Activated B cell treated with CpG ODN at 0.5 μM for 24 hours (primary cell): ENCODE measurements at regions not wholly inside any gene's neighbourhood (a gene's known extent, or its start where the extent isn't known, plus 50 kb on each side); places are given as distances from the start of the nearest gene placed in this dataset.
"Not testable (repeated sequence)": the region's sequence is repeated elsewhere in the genome, so short reads cannot be mapped to it uniquely, and the experiment has no call there.

Experiments used
- ATAC-seq: fragments of 200-7000 bp; cut with Tn5 transposase; one replicate; pipeline ENCODE4 v1.10.0; 2021; ENCODE audit warnings: low read depth, mild to moderate bottlenecking, moderate library complexity
- CTCF ChIA-PET: fragments of 350-600 bp; sonication (Branson Sonifier 250); formaldehyde crosslinking; loops from one replicate; lab custom pipeline; 2021; ENCODE audit warnings: antibody characterized with exemption; lab: Charles Lee
- POLR2A ChIA-PET: fragments of 350-600 bp; sonication (Branson Sonifier 250); formaldehyde crosslinking; loops from one replicate; lab custom pipeline; 2021; ENCODE audit warnings: antibody characterized with exemption; lab: Charles Lee
- DNase-seq: peaks from one replicate; pipeline ENCODE4 v3.0.0; 2022
- H3K27ac Mint-ChIP-seq: one replicate; pipeline ENCODE4 v1.8.0; 2020; ENCODE audit warnings: mixed read lengths
- H3K27me3 Mint-ChIP-seq: one replicate; pipeline ENCODE4 v1.8.0; 2021; ENCODE audit warnings: mixed read lengths
- H3K36me3 Mint-ChIP-seq: one replicate; pipeline ENCODE4 v1.8.0; 2021; ENCODE audit warnings: low read depth, mixed read lengths
- H3K4me1 Mint-ChIP-seq: one replicate; pipeline ENCODE4 v1.8.0; 2021; ENCODE audit warnings: mixed read lengths
- H3K4me3 Mint-ChIP-seq: one replicate; pipeline ENCODE4 v1.8.0; 2020; ENCODE audit warnings: mild to moderate bottlenecking, mixed read lengths
- H3K9me3 Mint-ChIP-seq: one replicate; pipeline ENCODE4 v1.8.0; 2020; ENCODE audit warnings: mixed read lengths
- CTCF ChIP-seq: fragments of 200-600 bp; IDR thresholded peaks from one replicate; pipeline ENCODE4 v1.8.0; 2022; ENCODE audit warnings: antibody characterized with exemption, mild to moderate bottlenecking
- intact Hi-C: fragments of 100-400 bp; cut with micrococcal nuclease; formaldehyde crosslinking; loops from one replicate; pipeline ENCODE4 v1.15.1; 2024

GRCh38 chr3:194061421-194062030 lies 74.4 kb upstream of the HES1 start:
- intact Hi-C loops = no loop called here

GRCh38 chr3:194062830-194063229 lies 73.1 kb upstream of the HES1 start:
- DNase-seq = no peak
- intact Hi-C loops = no loop called here
- H3K4me3 Mint-ChIP-seq = no peak overlapping the region
- TF ChIP-seq CTCF = no peak
- peaks cover 3% of the 10 kb centered on the region for H3K9me3 Mint-ChIP-seq
- H3K36me3 Mint-ChIP-seq = no peaks in the 10 kb centered on the region
- ChIA-PET POLR2A (interaction anchor here (0.5 to 0.6 kb wide), 2 partner anchors 15 to 1652 kb away, joined by 3 read pairs; no protein-coding TSS in a partner anchor), CTCF (no interaction called here)
- no peak for ATAC-seq
- H3K27me3 Mint-ChIP-seq = no peaks in the 10 kb centered on the region
- peaks cover 19% of the 10 kb centered on the region for H3K4me1 Mint-ChIP-seq
- H3K27ac Mint-ChIP-seq = no peak overlapping the region

More at GRCh38 chr3:194061421-194062030, 74.4 kb upstream of the HES1 start:
- TF ChIP-seq CTCF = no peak
- no peak for ATAC-seq
- POLR2A ChIA-PET = interaction anchor here (0.7 kb wide), 2 partner anchors 9 to 15 kb away, joined by 3 read pairs; no protein-coding TSS in a partner anchor
- Mint-ChIP-seq H3K4me3 (no peak overlapping the region), H3K4me1 (peaks cover 26% of the 10 kb centered on the region), H3K27ac (no peak overlapping the region), H3K9me3 (no peaks in the 10 kb centered on the region), H3K36me3 (no peaks in the 10 kb centered on the region), H3K27me3 (no peaks in the 10 kb centered on the region)
- CTCF ChIA-PET = no interaction called here
- DNase-seq = no peak

- Mint-ChIP-seq H3K4me1 (peaks cover 18% of the 10 kb centered on the region), H3K27me3 (no peaks in the 10 kb centered on the region), H3K27ac (no peak overlapping the region), H3K36me3 (no peaks in the 10 kb centered on the region), H3K4me3 (no peak overlapping the region), H3K9me3 (peaks cover 3% of the 10 kb centered on the region)
- ChIA-PET POLR2A (interaction anchor here (0.5 to 1.2 kb wide), 2 partner anchors 40 to 166 kb away, joined by 3 to 4 read pairs; no protein-coding TSS in a partner anchor), CTCF (no interaction called here)
- TF ChIP-seq CTCF = no peak
- intact Hi-C loops = loop anchor here (2.0 kb wide), 1 partner anchor 42 kb away; no protein-coding TSS in a partner anchor
- ATAC-seq = peak; percentile 18
- DNase-seq = no peak
These were observed 71.3 kb upstream of the HES1 start for GRCh38 chr3:194064380-194065332.

- H3K36me3 Mint-ChIP-seq, CTCF ChIA-PET, H3K9me3 Mint-ChIP-seq, ATAC-seq, intact Hi-C loops, DNase-seq, H3K4me3 Mint-ChIP-seq, H3K27me3 Mint-ChIP-seq: not testable (repeated sequence)
- peaks cover 39% of the 10 kb centered on the region for H3K4me1 Mint-ChIP-seq
- peak overlapping the region; percentile 5 for H3K27ac Mint-ChIP-seq
- POLR2A ChIA-PET = interaction anchor here (1.2 to 5.2 kb wide), 3 partner anchors 37 to 226 kb away, joined by 3 to 88 read pairs (median 5); partner anchors contain the start of gene HES1
These were observed 68.6 kb upstream of the HES1 start for GRCh38 chr3:194067327-194067726.

- no peak for DNase-seq
- Mint-ChIP-seq H3K36me3 (no peaks in the 10 kb centered on the region), H3K27ac (peak overlapping the region; percentile 6), H3K9me3 (peaks cover 3% of the 10 kb centered on the region), H3K27me3 (no peaks in the 10 kb centered on the region), H3K4me3 (no peak overlapping the region), H3K4me1 (peaks cover 45% of the 10 kb centered on the region)
- POLR2A ChIA-PET = interaction anchor here (0.6 to 5.9 kb wide), 6 partner anchors 35 to 226 kb away, joined by 3 to 121 read pairs (median 4); partner anchors contain the start of gene HES1
- TF ChIP-seq CTCF = no peak
- CTCF ChIA-PET = interaction anchor here (0.7 kb wide), 1 partner anchor 8 kb away, joined by 3 read pairs; no protein-coding TSS in a partner anchor
- intact Hi-C loops = no loop called here
- no peak for ATAC-seq
These were observed 68.0 kb upstream of the HES1 start for GRCh38 chr3:194067949-194068362.
